IPS-18a (cell line): ENCODE measurements at regions not wholly inside any gene's neighbourhood (a gene's known extent, or its start where the extent isn't known, plus 50 kb on each side); places are given as distances from the start of the nearest gene placed in this dataset.

Experiments used
- H3K27ac ChIP-seq: one replicate; pipeline ENCODE4 v1.5.1; 2013; ENCODE audit warnings: low read length
- H3K27me3 ChIP-seq: one replicate; pipeline ENCODE4 v1.6.1; 2013; ENCODE audit warnings: mild to moderate bottlenecking, low read length; ENCODE audit not compliant: control insufficient read depth, insufficient read depth
- H3K36me3 ChIP-seq: one replicate; pipeline ENCODE4 v1.6.1; 2013; ENCODE audit warnings: low read depth, low read length; ENCODE audit not compliant: control insufficient read depth
- H3K4me1 ChIP-seq: one replicate; pipeline ENCODE4 v1.6.1; 2013; ENCODE audit warnings: low read depth, low read length; ENCODE audit not compliant: control insufficient read depth
- H3K4me3 ChIP-seq: one replicate; pipeline ENCODE4 v1.5.1; 2013; ENCODE audit warnings: low read length
- H3K9ac ChIP-seq: one replicate; pipeline ENCODE4 v1.6.1; 2013; ENCODE audit warnings: mild to moderate bottlenecking, low read length, moderate library complexity
- H3K9me3 ChIP-seq: one replicate; pipeline ENCODE4 v1.6.1; 2013; ENCODE audit warnings: low read depth, low read length; ENCODE audit not compliant: control insufficient read depth

DNA sequence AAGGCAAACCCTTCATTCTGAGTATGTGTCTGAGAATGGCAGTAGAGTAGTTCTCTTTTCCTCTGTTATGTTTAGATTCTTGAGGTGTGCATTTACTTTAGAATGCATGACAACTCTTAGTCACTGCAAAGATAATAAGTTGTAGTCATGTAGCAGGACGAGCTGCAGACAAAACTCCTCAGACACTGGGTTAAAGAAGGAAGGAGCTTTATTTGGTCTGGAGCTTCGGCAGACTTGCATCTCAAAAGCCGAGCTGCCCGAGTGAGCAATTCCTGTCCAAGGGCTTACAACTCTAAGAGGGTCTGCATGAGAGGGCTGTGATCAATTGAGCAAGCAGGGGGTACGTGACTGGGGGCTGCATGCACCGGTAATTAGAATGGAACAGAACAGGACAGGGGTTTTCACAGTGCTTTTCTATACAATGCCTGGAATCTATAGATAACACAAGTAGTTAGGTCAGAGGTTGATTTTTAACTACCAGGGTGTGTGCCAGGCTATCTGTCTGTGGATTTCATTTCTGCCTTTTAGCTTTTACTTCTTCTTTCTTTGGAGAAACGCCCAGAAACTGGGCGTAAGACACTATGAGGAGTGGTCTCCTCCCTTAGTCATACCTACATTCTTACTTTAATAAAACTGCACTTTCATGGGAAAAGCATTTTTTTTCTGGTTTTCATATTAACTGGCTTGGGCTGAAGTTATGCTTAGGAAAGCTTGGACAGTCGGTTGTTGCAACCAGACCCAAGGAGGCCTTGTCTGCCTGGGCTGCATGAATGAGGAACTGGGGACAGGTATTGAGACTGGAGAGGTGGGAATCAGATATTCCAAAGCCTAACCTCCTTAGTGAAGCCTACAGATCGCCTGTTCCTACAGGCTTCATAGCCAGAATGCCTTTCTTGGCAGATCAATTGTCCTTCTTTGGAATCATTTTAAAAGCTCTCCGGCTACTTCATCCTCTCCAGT is 115.1 kb downstream of the RHOU start:
- no peak overlapping the region for H3K4me3 ChIP-seq
- no peaks in the 10 kb centered on the region for H3K9me3 ChIP-seq
- H3K4me1 ChIP-seq, result peaks cover 29% of the 10 kb centered on the region
- H3K27me3 ChIP-seq, result no peaks in the 10 kb centered on the region
- no peaks in the 10 kb centered on the region for H3K36me3 ChIP-seq
- no peak overlapping the region for H3K27ac ChIP-seq
- no peak overlapping the region for H3K9ac ChIP-seq

DNA sequence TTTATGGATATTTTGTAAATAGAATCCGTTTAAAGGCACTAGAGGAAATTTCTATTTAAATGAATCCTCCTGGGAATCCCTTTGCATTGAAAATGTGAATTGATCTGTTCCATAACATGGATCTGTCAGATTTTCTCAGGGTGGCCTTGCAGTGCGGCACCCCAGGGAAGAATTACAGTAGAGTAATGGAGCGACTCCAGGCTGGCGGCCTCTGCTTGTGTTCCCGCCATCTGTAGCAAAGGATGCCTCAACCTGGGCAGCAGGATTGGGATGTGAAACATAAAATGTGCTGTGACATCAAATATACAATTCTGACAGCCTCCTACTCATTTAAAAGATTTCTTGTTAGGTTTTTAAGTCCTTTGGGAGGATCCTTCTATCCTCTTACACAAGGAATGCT is 115.9 kb downstream of the RHOU start:
- no peaks in the 10 kb centered on the region for H3K9me3 ChIP-seq
- H3K27ac ChIP-seq, result no peak overlapping the region
- H3K36me3 ChIP-seq, result no peaks in the 10 kb centered on the region
- no peaks in the 10 kb centered on the region for H3K27me3 ChIP-seq
- no peak overlapping the region for H3K4me3 ChIP-seq
- peaks cover 29% of the 10 kb centered on the region for H3K4me1 ChIP-seq
- no peak overlapping the region for H3K9ac ChIP-seq

- no peaks in the 10 kb centered on the region for H3K9me3 ChIP-seq
- no peak overlapping the region for H3K27ac ChIP-seq
- peaks cover 29% of the 10 kb centered on the region for H3K4me1 ChIP-seq
- no peak overlapping the region for H3K4me3 ChIP-seq
- no peaks in the 10 kb centered on the region for H3K27me3 ChIP-seq
- H3K9ac ChIP-seq, result no peak overlapping the region
- H3K36me3 ChIP-seq, result no peaks in the 10 kb centered on the region
Observed at GRCh38 chr1:228851618-228852017, 116.3 kb downstream of the RHOU start.

DNA sequence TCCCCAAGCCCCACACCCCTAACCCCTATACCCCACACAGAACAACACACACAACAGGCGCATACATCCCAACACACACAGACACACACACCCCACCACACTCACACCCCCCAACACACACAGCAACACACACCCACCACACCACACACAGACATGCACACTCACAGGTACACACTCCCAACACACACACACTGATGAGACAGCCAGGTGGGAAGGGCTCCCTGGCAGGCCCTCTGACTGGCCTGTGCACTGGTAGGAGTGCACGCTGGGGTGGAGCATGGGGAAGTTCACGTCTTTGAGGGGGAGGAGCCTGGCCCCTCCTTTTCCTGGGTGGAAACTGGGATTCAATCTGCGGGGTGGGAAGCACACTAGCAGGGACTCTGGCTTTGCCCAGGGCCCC is 116.7 kb downstream of the RHOU start:
- no peak overlapping the region for H3K4me3 ChIP-seq
- H3K9ac ChIP-seq, result no peak overlapping the region
- no peaks in the 10 kb centered on the region for H3K9me3 ChIP-seq
- peaks cover 29% of the 10 kb centered on the region for H3K4me1 ChIP-seq
- no peaks in the 10 kb centered on the region for H3K27me3 ChIP-seq
- no peaks in the 10 kb centered on the region for H3K36me3 ChIP-seq
- H3K27ac ChIP-seq, result no peak overlapping the region

DNA sequence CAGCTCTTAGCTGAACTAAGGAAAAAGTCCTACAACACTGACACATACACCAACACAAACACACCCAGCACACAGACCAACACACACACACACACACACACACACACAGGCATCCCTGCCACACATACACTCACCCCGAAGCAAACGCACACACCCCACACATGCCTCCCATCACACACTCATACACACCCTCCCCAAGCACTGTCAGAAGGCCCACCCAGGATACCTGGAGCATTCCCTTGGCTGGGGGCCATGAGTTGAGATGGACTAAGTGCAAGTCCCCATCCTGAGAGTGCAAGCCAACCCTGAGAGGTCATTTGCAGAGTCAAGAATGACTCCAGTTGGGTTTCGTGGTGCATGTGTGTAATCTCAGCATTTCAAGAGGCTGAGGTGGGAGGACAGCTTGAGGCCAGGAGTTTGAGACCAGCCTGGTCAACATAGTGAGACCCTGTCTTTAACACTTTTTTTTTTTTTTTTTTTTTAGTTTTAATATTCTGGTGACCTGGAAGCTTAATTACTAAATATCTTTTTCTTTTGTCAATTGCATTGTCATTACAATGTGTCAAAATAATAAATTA is 117.3 kb downstream of the RHOU start:
- Histone ChIP-seq H3K9ac (no peak overlapping the region), H3K27ac (no peak overlapping the region), H3K4me1 (peaks cover 29% of the 10 kb centered on the region), H3K9me3 (no peaks in the 10 kb centered on the region), H3K27me3 (no peaks in the 10 kb centered on the region), H3K4me3 (no peak overlapping the region), H3K36me3 (no peaks in the 10 kb centered on the region)

DNA sequence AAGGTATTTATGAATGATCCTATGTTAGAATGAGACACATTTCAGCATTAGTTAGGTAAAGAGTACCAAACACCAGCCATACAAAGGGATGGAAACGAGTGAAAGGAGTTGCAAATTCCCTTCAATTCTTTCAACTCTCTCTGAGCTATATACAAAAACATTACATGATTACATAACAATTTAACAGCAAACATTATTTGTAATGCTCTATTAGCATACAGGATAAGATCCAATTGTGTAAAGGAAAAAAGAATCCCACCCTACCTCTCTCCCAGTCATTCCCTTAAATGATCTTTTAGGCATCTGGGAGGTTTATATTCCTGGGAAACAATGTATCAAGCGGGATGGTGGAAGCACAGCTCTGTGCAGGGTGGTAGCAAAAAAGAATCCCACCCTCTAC is 117.9 kb downstream of the RHOU start:
- Histone ChIP-seq H3K27ac (no peak overlapping the region), H3K9ac (no peak overlapping the region), H3K9me3 (no peaks in the 10 kb centered on the region), H3K4me3 (no peak overlapping the region), H3K4me1 (peaks cover 29% of the 10 kb centered on the region), H3K36me3 (no peaks in the 10 kb centered on the region), H3K27me3 (no peaks in the 10 kb centered on the region)

GRCh38 chr1:228853637-228854036 is 118.4 kb downstream of the RHOU start:
- Histone ChIP-seq H3K36me3 (no peaks in the 10 kb centered on the region), H3K27ac (no peak overlapping the region), H3K27me3 (no peaks in the 10 kb centered on the region), H3K4me1 (peaks cover 26% of the 10 kb centered on the region), H3K9ac (no peak overlapping the region), H3K4me3 (no peak overlapping the region), H3K9me3 (no peaks in the 10 kb centered on the region)

DNA sequence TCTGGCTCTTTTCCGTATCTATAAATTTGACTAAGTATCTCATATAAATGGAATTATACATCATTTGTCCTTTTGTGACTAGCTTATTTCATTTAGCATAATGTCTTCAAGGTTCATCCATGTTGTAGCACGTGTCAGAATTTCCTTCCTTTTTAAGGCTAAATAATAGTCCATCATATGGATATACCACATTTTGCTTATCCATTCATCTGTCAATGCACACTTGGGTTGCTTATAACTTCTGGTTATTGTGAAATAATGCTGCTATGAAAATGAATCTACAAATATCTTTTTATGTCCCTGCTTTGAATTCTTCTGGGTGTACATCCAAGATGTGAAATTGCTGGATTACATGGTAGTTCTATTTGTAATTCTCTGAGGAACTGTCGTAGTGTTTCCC is 119.6 kb downstream of the RHOU start:
- Histone ChIP-seq H3K4me3 (no peak overlapping the region), H3K9ac (no peak overlapping the region), H3K36me3 (no peaks in the 10 kb centered on the region), H3K27ac (no peak overlapping the region), H3K27me3 (no peaks in the 10 kb centered on the region), H3K4me1 (peaks cover 17% of the 10 kb centered on the region), H3K9me3 (no peaks in the 10 kb centered on the region)

- no peaks in the 10 kb centered on the region for H3K9me3 ChIP-seq
- no peak overlapping the region for H3K4me3 ChIP-seq
- no peaks in the 10 kb centered on the region for H3K36me3 ChIP-seq
- peaks cover 14% of the 10 kb centered on the region for H3K4me1 ChIP-seq
- no peak overlapping the region for H3K27ac ChIP-seq
- no peaks in the 10 kb centered on the region for H3K27me3 ChIP-seq
- no peak overlapping the region for H3K9ac ChIP-seq
Observed at GRCh38 chr1:228857611-228858010, 122.3 kb downstream of the RHOU start.

DNA sequence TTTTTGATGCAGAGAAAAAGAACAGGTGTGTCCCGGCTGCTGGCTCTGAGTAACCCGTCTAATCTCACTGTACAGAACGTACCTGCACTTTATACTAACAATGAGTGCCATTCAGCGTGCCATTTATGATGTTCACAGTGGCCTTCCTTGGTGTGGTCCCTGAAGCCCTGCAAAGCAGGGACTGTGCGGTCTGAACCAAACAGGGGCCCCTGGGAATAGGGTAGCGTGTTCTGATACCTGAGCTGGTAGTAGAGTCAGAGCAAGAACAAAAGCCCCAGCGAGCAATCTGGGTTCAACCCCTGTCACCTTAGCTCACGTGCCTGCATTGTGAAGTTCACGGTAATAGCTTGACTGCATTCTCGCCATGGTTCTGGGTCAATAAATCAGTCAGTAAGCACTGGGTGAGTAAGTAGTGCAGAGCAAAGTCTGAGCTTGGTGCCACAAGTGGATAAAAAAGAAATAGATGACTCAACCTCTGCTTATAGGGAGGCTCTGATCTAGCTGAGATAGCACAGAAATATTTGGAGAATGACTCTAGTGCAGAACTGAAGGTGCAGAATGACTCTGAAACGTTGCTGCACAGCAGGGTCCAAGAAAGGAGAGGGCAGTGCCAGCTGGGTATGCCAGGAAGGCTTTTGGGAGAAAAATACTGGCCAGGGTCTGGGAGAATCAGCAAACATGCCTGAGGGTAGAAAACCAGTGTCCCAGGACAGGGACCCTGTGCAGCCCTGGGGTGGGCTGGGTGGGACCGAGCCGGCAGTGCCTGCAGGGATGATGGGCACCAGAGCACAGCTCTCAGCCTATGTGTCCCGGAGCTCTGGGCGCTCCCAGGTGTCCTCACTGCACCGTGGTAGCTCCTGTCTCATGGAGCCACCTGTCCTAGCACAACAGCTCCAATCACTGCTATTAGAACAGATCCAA is 125.9 kb downstream of the RHOU start:
- Histone ChIP-seq H3K27ac (no peak overlapping the region), H3K4me1 (peaks cover 17% of the 10 kb centered on the region), H3K27me3 (no peaks in the 10 kb centered on the region), H3K9me3 (no peaks in the 10 kb centered on the region), H3K9ac (no peak overlapping the region), H3K36me3 (no peaks in the 10 kb centered on the region), H3K4me3 (no peak overlapping the region)

DNA sequence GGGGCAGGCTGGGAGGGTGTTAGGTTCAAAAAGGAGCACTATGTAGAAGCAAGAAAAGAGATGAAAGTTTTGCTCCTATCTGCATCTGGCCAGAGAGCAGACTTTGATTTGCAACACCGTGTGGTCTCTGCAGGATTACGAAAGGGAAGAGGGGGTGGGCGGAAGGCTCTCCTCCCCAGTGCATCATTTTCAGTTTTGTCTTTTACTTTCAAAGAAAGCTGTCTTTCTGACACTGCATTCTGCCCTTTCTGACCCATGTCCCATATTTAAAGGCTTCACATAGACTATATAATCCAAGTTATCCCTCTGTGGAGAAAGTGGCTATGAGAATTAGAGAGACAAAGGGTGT is 126.5 kb downstream of the RHOU start:
- peaks cover 18% of the 10 kb centered on the region for H3K4me1 ChIP-seq
- no peaks in the 10 kb centered on the region for H3K9me3 ChIP-seq
- no peaks in the 10 kb centered on the region for H3K27me3 ChIP-seq
- H3K9ac ChIP-seq, result no peak overlapping the region
- no peaks in the 10 kb centered on the region for H3K36me3 ChIP-seq
- no peak overlapping the region for H3K27ac ChIP-seq
- H3K4me3 ChIP-seq, result no peak overlapping the region
